Stimulated activated CD4-positive, alpha-beta T cell treated with anti-CD3 and anti-CD28 coated beads, Interleukin-15, amount 100 ng/mL, for 48 hours (primary cell): ENCODE measurements at regions not wholly inside any gene's neighbourhood (a gene's known extent, or its start where the extent isn't known, plus 50 kb on each side); places are given as distances from the start of the nearest gene placed in this dataset.
"Not testable (repeated sequence)": the region's sequence is repeated elsewhere in the genome, so short reads cannot be mapped to it uniquely, and the experiment has no call there.

Experiments
- DNase-seq, 2 donors: peaks; one replicate each; pipeline ENCODE4 v3.0.0-alpha.2; 2020; ENCODE audit warnings: low read depth in 2 of 2

- no peak for DNase-seq
These were observed 578.2 kb downstream of the RIT2 start for GRCh38 chr18:42537291-42537690.

GRCh38 chr18:42544901-42545300 is 570.6 kb downstream of the RIT2 start:
- DNase-seq: no peak

- DNase-seq: no peak
These were observed 569.7 kb downstream of the RIT2 start for GRCh38 chr18:42545825-42546224.

GRCh38 chr18:42548493-42548892 is 567.0 kb downstream of the RIT2 start:
- DNase-seq: no peak

- no peak for DNase-seq
These were observed 565.9 kb downstream of the RIT2 start for GRCh38 chr18:42549596-42549995.

- not testable (repeated sequence) for DNase-seq
These were observed 562.9 kb downstream of the RIT2 start for GRCh38 chr18:42552559-42552958.

GRCh38 chr18:42559069-42559690 is 556.3 kb downstream of the RIT2 start:
- DNase-seq: no peak

- DNase-seq: no peak
These were observed 554.0 kb downstream of the RIT2 start for GRCh38 chr18:42561521-42561920.

GRCh38 chr18:42563995-42564394 is 551.5 kb downstream of the RIT2 start:
- DNase-seq: no peak

- DNase-seq: no peak
These were observed 550.7 kb downstream of the RIT2 start for GRCh38 chr18:42564761-42565160.

- DNase-seq: no peak
These were observed 546.7 kb downstream of the RIT2 start for GRCh38 chr18:42568773-42569172.

- DNase-seq: no peak
These were observed 540.6 kb downstream of the RIT2 start for GRCh38 chr18:42574871-42575270.

GRCh38 chr18:42576124-42576523 is 539.4 kb downstream of the RIT2 start:
- DNase-seq: no peak

- DNase-seq: no peak
These were observed 536.7 kb downstream of the RIT2 start for GRCh38 chr18:42578792-42579191.

GRCh38 chr18:42582266-42582665 is 533.2 kb downstream of the RIT2 start:
- no peak for DNase-seq

- no peak for DNase-seq
These were observed 532.2 kb downstream of the RIT2 start for GRCh38 chr18:42583283-42583731.

GRCh38 chr18:42586601-42587000 is 528.9 kb downstream of the RIT2 start:
- no peak for DNase-seq

GRCh38 chr18:42588786-42589185 is 526.7 kb downstream of the RIT2 start:
- DNase-seq: no peak

GRCh38 chr18:42604820-42605219 is 510.7 kb downstream of the RIT2 start:
- no peak for DNase-seq

- DNase-seq: no peak
These were observed 508.5 kb downstream of the RIT2 start for GRCh38 chr18:42606886-42607495.

GRCh38 chr18:42611134-42611533 is 504.4 kb downstream of the RIT2 start:
- DNase-seq: no peak

- DNase-seq: no peak
These were observed 500.7 kb downstream of the RIT2 start for GRCh38 chr18:42614619-42615293.

GRCh38 chr18:42617221-42617620 is 498.3 kb downstream of the RIT2 start:
- no peak for DNase-seq
